ENCODE measurements at regions not wholly inside any gene's neighbourhood (a gene's known extent, or its start where the extent isn't known, plus 50 kb on each side); places are given as distances from the start of the nearest gene placed in this dataset.
A peak's percentile ranks its signal among the peaks of the same experiment; 100 is the strongest.

DNA sequence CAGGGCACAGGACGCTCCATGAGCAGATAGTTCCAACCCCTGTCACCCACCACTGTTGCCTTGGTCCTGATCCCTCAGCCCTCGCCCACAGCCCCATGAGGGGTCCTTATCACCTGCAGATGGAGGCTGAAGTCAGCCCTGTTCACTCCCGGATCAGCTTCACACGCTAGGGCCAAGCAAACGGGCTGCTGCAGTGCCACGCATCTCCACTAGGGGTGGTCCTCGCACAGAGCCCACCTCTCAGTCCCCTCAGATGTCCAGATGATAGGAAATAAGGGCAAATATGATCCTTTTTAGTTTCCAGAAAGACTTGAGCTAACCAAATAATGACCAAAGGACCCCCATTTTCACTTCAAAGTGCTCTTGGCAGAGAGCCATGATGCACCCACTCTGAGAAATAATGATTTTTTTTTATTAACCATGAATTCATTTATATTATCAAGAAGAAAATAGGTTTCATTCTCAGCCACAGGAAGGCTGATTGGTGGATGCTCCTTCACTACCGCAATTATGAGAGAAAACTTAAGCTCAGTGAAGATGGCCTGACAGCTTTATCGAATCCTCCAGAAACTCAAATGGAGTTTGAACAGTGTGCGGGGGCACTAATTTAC is 71.9 kb upstream of the KLHL29 start:
- no peak for ATAC-seq
- no peak overlapping the region for H3K4me3 Mint-ChIP-seq
- H3K4me1 Mint-ChIP-seq = no peaks in the 10 kb centered on the region
- peaks cover 2% of the 10 kb centered on the region for H3K9me3 Mint-ChIP-seq
- DNase-seq (ENCODE audit: low spot score in 2 of 2) = peak in 1 of 2 donors; percentile 51
- no peaks in the 10 kb centered on the region for H3K36me3 Mint-ChIP-seq
- no peak overlapping the region for H3K27ac Mint-ChIP-seq

DNA sequence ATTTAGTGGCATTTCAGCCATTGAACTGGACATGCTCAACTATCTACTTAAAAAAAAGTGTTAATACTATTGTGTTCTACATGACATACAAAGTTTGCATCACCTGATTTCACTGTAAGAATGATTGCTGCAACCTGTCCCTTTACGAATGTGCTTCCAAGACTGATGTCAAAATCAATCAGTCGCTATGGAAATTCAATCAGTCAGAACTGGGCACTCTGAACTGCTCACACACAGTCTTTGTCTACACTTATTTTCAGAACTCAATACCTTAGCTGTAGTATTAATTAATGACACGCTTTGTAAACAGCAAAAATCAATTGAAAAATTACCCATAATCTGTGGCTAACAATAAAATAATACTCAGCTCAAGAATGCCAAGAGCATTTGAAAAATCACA is 70.3 kb upstream of the KLHL29 start:
- no peaks in the 10 kb centered on the region for H3K36me3 Mint-ChIP-seq
- ATAC-seq = no peak
- DNase-seq (ENCODE audit: low spot score in 2 of 2) = no peak
- no peak overlapping the region for H3K27ac Mint-ChIP-seq
- H3K4me1 Mint-ChIP-seq = no peaks in the 10 kb centered on the region
- H3K9me3 Mint-ChIP-seq = peaks cover 2% of the 10 kb centered on the region
- H3K4me3 Mint-ChIP-seq = no peak overlapping the region

DNA sequence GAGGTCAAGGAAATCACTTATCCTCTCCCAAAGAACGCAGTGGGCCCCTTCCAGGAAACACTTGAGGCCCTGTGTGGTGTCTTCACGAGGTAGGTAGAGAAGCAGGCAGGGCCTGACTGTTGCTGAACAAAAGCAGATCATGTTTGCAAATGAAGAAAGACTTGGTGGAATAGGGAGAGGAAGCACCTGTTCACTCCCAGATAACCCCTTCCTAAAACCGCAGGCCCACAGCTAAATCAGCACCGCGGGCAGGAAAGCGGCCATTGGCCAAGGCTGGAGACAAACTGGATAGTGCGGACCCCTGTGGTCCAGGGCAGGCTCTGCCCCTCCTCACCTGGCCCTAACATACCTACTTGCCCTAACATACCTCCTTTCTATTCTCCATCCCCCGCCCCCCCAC is 64.9 kb upstream of the KLHL29 start:
- Mint-ChIP-seq H3K4me3 (no peak overlapping the region), H3K4me1 (no peaks in the 10 kb centered on the region), H3K9me3 (peaks cover 2% of the 10 kb centered on the region), H3K27ac (no peak overlapping the region), H3K36me3 (no peaks in the 10 kb centered on the region)
- ATAC-seq = no peak
- no peak for DNase-seq (ENCODE audit: low spot score in 2 of 2)

DNA sequence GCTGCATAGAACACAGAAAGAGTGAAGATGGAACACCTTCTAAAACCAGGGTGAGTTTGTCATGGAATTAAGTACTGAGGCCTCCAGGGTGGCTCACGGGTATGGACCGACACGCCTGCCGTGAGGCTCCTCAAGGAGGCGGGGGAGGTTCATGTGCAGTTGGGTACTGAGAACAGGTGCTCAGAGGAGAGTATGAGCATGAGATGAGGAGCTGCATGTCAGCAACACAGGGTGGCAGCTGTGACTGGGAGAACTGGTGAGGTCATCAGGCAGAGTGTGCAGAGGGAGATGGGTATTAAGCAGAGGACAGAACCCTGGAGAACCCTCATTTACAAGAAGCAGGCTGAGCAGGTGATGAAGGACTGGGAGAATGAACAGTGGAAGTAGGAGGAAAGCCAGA is 63.2 kb upstream of the KLHL29 start:
- Mint-ChIP-seq H3K9me3 (peaks cover 2% of the 10 kb centered on the region), H3K4me3 (no peak overlapping the region), H3K4me1 (no peaks in the 10 kb centered on the region), H3K36me3 (no peaks in the 10 kb centered on the region), H3K27ac (no peak overlapping the region)
- DNase-seq (ENCODE audit: low spot score in 2 of 2) = no peak
- peak; percentile 45 for ATAC-seq

DNA sequence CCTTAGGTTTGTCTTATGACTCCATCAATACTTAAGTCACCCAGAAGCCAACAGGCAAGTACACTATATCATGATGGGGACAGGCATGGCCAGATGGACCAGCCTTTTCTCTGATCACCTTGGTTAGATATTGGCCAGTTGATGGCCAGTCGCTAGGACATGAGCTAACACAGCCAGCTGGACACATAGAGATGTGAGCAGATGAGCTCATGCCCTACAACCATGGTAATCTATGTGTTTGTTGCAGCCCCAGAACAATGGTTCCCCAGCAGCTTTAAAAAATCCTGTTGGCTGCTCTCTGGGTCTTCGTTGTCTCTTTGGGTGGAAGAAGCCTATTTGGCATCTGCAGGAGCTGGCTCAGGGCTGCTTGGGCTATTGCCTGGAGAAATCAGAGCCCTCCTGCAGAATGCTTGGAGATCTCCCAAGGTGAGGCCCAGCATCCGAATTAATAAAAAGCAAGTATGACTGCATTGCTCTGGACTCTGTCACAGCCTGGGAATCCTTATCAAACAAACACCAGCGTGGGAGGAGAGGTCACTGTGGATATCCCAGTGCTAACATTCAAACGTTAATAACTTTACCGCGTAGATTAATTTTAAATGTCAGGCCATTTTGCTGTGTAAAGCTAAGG is 62.3 kb upstream of the KLHL29 start:
- no peaks in the 10 kb centered on the region for H3K4me1 Mint-ChIP-seq
- no peaks in the 10 kb centered on the region for H3K36me3 Mint-ChIP-seq
- peaks cover 2% of the 10 kb centered on the region for H3K9me3 Mint-ChIP-seq
- H3K27ac Mint-ChIP-seq = no peak overlapping the region
- DNase-seq (ENCODE audit: low spot score in 2 of 2) = no peak
- no peak for ATAC-seq
- H3K4me3 Mint-ChIP-seq = no peak overlapping the region

DNA sequence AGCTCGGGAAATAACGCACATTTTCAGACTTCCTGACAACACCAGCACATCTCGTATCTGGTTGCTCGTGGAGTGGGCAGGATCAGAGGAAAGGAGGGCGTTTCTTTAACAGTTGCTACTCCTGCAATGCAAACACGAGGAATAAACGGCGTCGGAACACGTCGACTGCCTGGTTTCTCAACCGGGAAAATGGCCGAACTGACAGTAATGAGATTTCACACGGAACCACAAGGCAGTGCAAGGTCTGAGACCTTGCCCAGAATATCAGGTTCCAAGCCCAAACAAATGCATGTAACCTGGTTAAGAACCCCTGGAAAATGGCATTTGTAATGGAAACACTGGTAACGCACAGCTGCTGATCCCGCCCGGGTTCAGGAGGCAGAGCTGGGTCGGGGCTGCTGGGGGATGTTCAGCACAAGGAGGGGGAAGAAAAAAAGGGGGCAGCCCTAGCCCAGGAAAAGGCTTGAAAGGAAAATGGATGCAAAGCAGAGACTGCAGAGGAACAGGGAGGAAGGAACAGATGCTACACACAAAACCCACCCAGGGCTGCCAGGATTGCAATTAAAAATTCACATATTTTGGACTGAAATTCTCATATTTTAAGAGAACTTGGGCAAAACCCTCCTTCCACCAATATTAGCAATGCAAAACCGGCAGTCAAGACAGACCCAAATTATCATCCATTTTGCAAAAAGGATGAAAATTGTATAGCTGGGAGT is 61.6 kb upstream of the KLHL29 start:
- Mint-ChIP-seq H3K4me3 (no peak overlapping the region), H3K36me3 (no peaks in the 10 kb centered on the region), H3K4me1 (no peaks in the 10 kb centered on the region), H3K9me3 (peaks cover 2% of the 10 kb centered on the region), H3K27ac (no peak overlapping the region)
- DNase-seq (ENCODE audit: low spot score in 2 of 2) (no peak), ATAC-seq (no peak)

DNA sequence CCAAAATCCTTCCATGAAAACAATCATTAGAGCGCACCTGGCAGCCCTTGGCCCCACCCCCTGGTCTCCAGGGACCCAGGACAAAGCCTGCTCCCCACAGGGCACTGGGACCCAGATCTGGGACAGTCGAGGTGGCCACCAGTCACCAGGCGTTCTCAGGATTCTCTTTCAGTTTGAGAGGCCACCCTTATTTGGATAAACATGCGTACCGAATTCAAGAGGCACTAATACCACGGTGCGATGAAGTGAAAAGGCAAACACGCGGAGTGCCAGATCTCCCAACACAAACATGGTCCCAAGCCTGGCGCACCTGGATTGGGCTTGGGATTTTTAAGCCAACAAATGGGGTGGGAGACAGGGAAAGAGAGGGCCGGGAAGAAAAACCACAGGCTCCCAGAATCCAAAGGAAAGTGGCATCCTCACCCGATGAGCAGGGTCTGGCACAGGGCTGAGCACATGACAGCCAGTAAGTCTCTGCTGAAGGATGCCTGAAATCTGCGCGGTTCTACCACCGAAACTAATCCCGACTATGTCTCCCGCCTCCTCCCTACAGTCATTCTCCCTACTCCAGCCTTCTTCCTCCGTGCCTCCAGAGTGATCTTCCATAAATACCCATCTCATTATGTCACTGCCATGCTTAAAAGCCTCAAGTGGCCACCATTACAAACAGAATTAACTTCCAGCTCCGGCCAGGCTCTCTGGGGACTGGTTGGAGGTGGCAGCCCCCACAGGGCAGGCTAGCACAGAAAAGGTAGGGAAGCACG is 60.9 kb upstream of the KLHL29 start:
- ATAC-seq = no peak
- Mint-ChIP-seq H3K4me3 (no peak overlapping the region), H3K27ac (no peak overlapping the region), H3K9me3 (peaks cover 2% of the 10 kb centered on the region), H3K36me3 (no peaks in the 10 kb centered on the region), H3K4me1 (no peaks in the 10 kb centered on the region)
- no peak for DNase-seq (ENCODE audit: low spot score in 2 of 2)

DNA sequence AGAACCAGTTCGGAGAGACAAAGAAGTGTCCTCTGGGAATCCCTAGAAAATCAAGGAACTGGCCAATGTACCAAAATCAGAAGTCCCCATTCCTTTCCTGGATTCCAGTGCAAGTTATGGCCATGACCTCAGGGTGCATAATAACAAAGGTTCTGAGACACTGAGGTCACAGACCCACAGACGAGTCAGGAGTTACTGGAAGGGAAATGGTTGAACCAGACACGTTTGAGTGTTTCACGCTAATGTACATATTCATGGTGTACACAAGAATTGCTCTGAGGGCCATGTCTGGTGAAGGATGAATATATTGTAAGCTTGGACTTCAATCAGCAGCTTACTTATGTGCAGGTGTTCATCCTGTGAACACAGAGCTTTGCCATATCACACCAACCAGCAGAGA is 58.6 kb upstream of the KLHL29 start:
- Mint-ChIP-seq H3K4me1 (no peaks in the 10 kb centered on the region), H3K27ac (no peak overlapping the region), H3K4me3 (no peak overlapping the region), H3K9me3 (peaks cover 2% of the 10 kb centered on the region), H3K36me3 (no peaks in the 10 kb centered on the region)
- ATAC-seq = no peak
- DNase-seq (ENCODE audit: low spot score in 2 of 2) = no peak

DNA sequence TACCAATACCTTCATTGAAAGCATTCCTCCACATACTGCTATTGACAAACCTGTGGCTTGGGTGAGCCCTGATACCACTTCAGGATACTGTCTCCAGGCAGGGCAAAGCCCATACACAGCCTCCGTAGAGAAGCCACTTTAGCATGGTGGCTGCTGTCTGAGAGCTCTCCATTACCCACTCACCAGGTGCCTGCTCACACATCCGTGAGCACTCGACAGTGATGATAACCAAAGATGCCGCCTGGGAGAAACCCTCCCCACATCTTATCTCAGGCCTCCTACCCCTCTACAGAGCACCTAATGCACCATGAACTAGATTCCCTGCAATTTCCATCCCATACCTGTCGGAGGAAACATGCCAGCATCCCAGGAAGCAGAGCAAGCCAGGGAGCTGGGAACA is 57.6 kb upstream of the KLHL29 start:
- Mint-ChIP-seq H3K4me1 (no peaks in the 10 kb centered on the region), H3K4me3 (no peak overlapping the region), H3K27ac (no peak overlapping the region), H3K9me3 (no peaks in the 10 kb centered on the region), H3K36me3 (no peaks in the 10 kb centered on the region)
- DNase-seq (ENCODE audit: low spot score in 2 of 2) (no peak), ATAC-seq (no peak)

DNA sequence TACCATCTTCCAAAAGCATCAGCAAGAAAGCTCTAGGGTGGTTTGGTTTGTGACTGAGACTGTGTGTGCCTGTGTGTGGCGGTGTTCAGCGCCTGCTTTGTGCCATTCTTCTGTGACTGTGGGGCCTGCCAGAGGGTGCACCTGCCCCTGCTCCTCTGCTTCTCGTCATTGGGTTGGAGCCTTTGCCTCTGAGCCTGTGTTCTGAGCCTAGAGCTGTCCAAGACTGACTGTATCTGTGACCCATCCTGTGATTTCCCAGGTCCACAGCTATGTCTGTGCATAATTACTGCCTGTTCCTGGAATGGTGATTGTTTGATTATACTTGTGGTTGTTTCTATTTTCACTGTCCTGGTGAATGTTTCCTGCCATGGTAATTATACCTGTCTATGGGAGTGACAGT is 57.1 kb upstream of the KLHL29 start:
- no peak for ATAC-seq
- no peaks in the 10 kb centered on the region for H3K9me3 Mint-ChIP-seq

DNA sequence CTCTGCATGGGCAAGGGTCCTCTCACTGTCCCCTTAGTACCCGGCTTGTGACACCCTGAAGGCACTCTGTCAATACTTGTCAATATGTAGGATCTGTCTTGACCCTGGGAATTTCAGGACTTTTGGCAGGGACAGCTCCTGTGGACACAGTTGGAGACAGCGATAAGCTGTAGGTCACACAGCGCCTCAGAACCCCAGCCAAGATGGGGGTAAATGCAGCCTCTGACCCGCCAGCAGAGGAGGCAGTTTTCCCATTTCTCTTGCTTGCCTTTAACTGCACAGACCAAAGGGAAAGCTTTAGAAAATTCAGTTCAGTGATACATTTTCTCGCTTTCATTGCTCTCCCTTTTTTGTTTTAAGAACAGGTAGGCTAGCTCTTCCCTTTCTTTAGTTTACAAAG is 54.8 kb upstream of the KLHL29 start:
- no peak for DNase-seq (ENCODE audit: low spot score in 2 of 2)

More for the DNA sequence above, 57.1 kb upstream of the KLHL29 start:
- Mint-ChIP-seq H3K4me3 (no peak overlapping the region), H3K36me3 (no peaks in the 10 kb centered on the region), H3K27ac (no peak overlapping the region), H3K4me1 (no peaks in the 10 kb centered on the region)
- DNase-seq (ENCODE audit: low spot score in 2 of 2) = no peak

More for the DNA sequence above, 54.8 kb upstream of the KLHL29 start:
- no peaks in the 10 kb centered on the region for H3K4me1 Mint-ChIP-seq
- ATAC-seq = no peak
- no peak overlapping the region for H3K27ac Mint-ChIP-seq
- no peak overlapping the region for H3K4me3 Mint-ChIP-seq
- no peaks in the 10 kb centered on the region for H3K36me3 Mint-ChIP-seq
- H3K9me3 Mint-ChIP-seq = no peaks in the 10 kb centered on the region
